ENCODE measurements at regions not wholly inside any gene's neighbourhood (a gene's known extent, or its start where the extent isn't known, plus 50 kb on each side); places are given as distances from the start of the nearest gene placed in this dataset.

DNA sequence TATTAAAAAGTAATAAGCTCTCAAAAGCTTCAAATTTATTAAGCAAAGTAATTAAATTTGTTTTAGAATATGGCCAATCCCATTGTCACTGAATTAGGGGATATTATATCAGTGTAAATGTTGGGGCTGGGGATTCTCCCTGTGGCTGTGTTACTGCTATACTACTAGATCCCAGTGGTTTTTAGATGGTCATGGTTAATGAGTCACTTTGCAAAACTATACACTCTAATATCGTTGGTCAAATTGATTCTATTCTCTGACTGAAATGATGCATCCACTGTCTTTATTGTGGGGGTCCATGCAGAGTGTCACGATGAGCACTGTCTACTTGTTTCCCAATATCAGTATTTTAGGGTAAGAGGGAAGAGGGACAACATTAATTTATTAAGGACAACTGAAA lies 336.9 kb upstream of the PREP start:
- TF ChIP-seq, protein P1, sequence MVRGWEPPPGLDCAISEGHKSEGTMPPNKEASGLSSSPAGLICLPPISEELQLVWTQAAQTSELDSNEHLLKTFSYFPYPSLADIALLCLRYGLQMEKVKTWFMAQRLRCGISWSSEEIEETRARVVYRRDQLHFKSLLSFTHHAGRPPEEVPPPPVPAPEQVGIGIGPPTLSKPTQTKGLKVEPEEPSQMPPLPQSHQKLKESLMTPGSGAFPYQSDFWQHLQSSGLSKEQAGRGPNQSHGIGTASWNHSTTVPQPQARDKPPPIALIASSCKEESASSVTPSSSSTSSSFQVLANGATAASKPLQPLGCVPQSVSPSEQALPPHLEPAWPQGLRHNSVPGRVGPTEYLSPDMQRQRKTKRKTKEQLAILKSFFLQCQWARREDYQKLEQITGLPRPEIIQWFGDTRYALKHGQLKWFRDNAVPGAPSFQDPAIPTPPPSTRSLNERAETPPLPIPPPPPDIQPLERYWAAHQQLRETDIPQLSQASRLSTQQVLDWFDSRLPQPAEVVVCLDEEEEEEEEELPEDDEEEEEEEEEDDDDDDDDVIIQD (CRISPR knock-in tag; IDR thresholded peaks at IDR 0.05; ENCODE audit: low read depth): no peak
- TF ChIP-seq ZKSCAN1 (IDR thresholded peaks at IDR 0.05; ENCODE audit: low read length) (no peak), CBX2 (IDR thresholded peaks at IDR 0.05; ENCODE audit: low read depth, low read length) (no peak), CBX2 (CRISPR knock-in tag; IDR thresholded peaks at IDR 0.05; ENCODE audit: low read depth) (no peak), MIER3 (CRISPR knock-in tag; IDR thresholded peaks at IDR 0.05; ENCODE audit: borderline replicate concordance) (no peak), SPEN (CRISPR knock-in tag; IDR thresholded peaks at IDR 0.05; ENCODE audit: low read depth) (no peak), ISX (CRISPR knock-in tag; conservative IDR thresholded peaks at IDR 0.05) (no peak), ZFP36 (IDR thresholded peaks at IDR 0.05; ENCODE audit: borderline replicate concordance, low read depth, low read length, partially characterized antibody) (no peak), ZNF776 (CRISPR knock-in tag; IDR thresholded peaks at IDR 0.05) (no peak)
